Endodermal cell (in vitro differentiated cells): ENCODE measurements at regions not wholly inside any gene's neighbourhood (a gene's known extent, or its start where the extent isn't known, plus 50 kb on each side); places are given as distances from the start of the nearest gene placed in this dataset.

Source experiments
- DNase-seq: peaks from one replicate; pipeline ENCODE4 v3.0.0-alpha.2; 2017
- H3K27ac ChIP-seq: 2 replicates; pipeline ENCODE4 v1.5.1; 2013; ENCODE audit warnings: mild to moderate bottlenecking, low read depth, low read length, moderate library complexity
- H3K27me3 ChIP-seq: 2 replicates; pipeline ENCODE4 v1.6.1; 2013; ENCODE audit warnings: mild to moderate bottlenecking, low read length, moderate library complexity; ENCODE audit not compliant: insufficient read depth, control insufficient read depth, poor library complexity, severe bottlenecking
- H3K36me3 ChIP-seq: 2 replicates; pipeline ENCODE4 v1.7.0; 2013; ENCODE audit warnings: mild to moderate bottlenecking, low read length, moderate library complexity; ENCODE audit not compliant: control insufficient read depth, insufficient read depth
- H3K4me1 ChIP-seq: one replicate; pipeline ENCODE4 v1.7.0; 2013; ENCODE audit warnings: low read length; ENCODE audit not compliant: control insufficient read depth, insufficient read depth
- H3K4me3 ChIP-seq: 2 replicates; pipeline ENCODE4 v1.5.1; 2013; ENCODE audit warnings: mild to moderate bottlenecking, low read length, moderate library complexity
- H3K9ac ChIP-seq: 2 replicates; pipeline ENCODE4 v1.6.1; 2013; ENCODE audit warnings: mild to moderate bottlenecking, low read length, moderate library complexity; ENCODE audit not compliant: poor library complexity, severe bottlenecking; ENCODE audit errors: extremely low read depth
- H3K9me3 ChIP-seq: 2 replicates; pipeline ENCODE4 v1.6.1; 2013; ENCODE audit warnings: mild to moderate bottlenecking, low read length, moderate library complexity; ENCODE audit not compliant: control insufficient read depth
- H3K27ac Mint-ChIP-seq: 2 replicates; pipeline ENCODE4 v1.8.0; 2020; ENCODE audit warnings: mixed read lengths
- H3K27me3 Mint-ChIP-seq: 2 replicates; pipeline ENCODE4 v1.8.0; 2021; ENCODE audit warnings: mild to moderate bottlenecking, mixed read lengths; ENCODE audit not compliant: insufficient read depth
- H3K36me3 Mint-ChIP-seq: 2 replicates; pipeline ENCODE4 v1.8.0; 2020; ENCODE audit warnings: low read depth, mixed read lengths
- H3K4me1 Mint-ChIP-seq: 2 replicates; pipeline ENCODE4 v1.8.0; 2020; ENCODE audit warnings: mixed read lengths
- H3K4me3 Mint-ChIP-seq: 2 replicates; pipeline ENCODE4 v1.8.0; 2020; ENCODE audit warnings: mild to moderate bottlenecking, moderate library complexity, mixed read lengths
- H3K9me3 Mint-ChIP-seq: 2 replicates; pipeline ENCODE4 v1.8.0; 2020; ENCODE audit warnings: mild to moderate bottlenecking, mixed read lengths
- WGBS, 2 experiments: methylation state at CpG; one replicate each; pipeline versions ENCODE4 v1.1.5 to v1.1.7; 2013; ENCODE audit warnings: missing lambda C conversion rate in 2 of 2, mixed read lengths in 1 of 2; ENCODE audit not compliant: insufficient coverage in 1 of 2, insufficient read length in 1 of 2; 5-methylcytosine and 5-hydroxymethylcytosine counted together
- TF ChIP-seq, protein P1 (sequence below): fragments of 200-600 bp; sonication (generic); conservative IDR thresholded peaks from 2 replicates; pipeline ENCODE4 v1.5.0; 2021; ENCODE audit warnings: antibody characterized with exemption, mild to moderate bottlenecking

DNA sequence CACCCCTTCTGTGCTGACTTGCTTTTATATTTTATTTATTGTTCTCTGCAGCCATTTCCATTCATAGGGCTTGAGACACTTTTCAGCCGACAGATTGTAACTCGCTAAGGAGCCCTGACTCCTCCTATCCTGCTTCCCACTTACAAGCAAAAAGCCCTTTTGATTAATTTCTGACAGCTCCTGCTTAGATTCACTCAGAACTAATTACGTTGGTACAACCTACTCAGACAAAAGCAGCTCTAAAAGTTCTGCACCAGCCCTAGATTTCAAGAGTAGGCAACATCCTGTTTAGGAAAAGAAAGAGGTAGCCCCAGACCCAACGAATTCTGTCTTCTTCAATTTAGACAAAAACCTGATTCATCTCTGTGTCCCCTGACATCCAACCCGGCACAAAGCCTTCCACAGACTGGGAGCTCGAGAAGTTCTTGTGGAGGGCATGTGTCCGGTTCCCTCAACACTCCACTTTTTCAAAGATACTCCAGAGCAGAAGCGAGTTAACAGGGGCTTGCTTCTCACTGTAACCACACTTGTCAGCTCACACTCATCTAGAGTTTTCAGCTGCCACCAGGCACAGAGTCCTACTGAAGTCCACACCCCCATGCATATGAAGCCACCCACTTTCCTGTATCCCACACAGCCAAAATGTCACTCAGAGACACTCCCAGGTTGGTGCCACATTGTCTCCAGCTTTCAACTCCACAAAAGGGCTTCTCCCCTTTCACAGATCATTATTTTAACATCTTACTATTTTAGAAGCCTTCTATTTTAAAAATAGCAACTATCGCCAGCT is 113.6 kb upstream of the NFE2L3 start:
- H3K27me3 Mint-ChIP-seq = peaks cover 7% of the 10 kb centered on the region
- H3K9ac ChIP-seq = no peak overlapping the region
- H3K27ac Mint-ChIP-seq = no peak overlapping the region
- H3K4me3 Mint-ChIP-seq = no peak overlapping the region
- no peaks in the 10 kb centered on the region for H3K36me3 Mint-ChIP-seq
- DNase-seq = no peak
- peaks cover 3% of the 10 kb centered on the region for H3K9me3 Mint-ChIP-seq
- H3K27ac ChIP-seq = peak overlapping the region; percentile 38
- WGBS, 2 experiments = 86 to 92% methylated on average over 8 to 9 of the region's 9 CpGs
- H3K9me3 ChIP-seq = no peaks in the 10 kb centered on the region
- TF ChIP-seq, protein P1, sequence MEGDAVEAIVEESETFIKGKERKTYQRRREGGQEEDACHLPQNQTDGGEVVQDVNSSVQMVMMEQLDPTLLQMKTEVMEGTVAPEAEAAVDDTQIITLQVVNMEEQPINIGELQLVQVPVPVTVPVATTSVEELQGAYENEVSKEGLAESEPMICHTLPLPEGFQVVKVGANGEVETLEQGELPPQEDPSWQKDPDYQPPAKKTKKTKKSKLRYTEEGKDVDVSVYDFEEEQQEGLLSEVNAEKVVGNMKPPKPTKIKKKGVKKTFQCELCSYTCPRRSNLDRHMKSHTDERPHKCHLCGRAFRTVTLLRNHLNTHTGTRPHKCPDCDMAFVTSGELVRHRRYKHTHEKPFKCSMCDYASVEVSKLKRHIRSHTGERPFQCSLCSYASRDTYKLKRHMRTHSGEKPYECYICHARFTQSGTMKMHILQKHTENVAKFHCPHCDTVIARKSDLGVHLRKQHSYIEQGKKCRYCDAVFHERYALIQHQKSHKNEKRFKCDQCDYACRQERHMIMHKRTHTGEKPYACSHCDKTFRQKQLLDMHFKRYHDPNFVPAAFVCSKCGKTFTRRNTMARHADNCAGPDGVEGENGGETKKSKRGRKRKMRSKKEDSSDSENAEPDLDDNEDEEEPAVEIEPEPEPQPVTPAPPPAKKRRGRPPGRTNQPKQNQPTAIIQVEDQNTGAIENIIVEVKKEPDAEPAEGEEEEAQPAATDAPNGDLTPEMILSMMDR = no peak
- H3K36me3 ChIP-seq = no peaks in the 10 kb centered on the region
- H3K27me3 ChIP-seq = no peaks in the 10 kb centered on the region
- H3K4me3 ChIP-seq = no peak overlapping the region
- H3K4me1 Mint-ChIP-seq = no peaks in the 10 kb centered on the region
- no peaks in the 10 kb centered on the region for H3K4me1 ChIP-seq

DNA sequence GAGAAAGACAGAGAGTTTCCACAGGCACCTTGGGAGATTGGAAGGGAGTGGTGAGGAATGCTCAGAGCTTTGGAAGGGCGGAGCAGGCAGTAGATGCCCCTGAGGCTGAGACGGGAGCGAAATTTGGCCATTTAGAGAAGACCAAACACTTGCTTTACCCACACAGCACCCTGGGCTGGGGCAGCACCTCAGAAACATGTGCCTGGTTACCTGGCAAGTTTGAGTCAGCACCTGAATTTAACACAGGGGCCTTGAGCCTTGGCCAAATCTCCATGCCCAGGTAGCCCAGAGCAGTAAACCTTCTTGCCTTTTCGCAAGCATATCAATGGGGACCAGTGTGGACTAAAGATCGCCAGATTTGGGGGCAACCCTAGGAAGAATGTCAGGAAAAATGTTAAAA is 111.9 kb upstream of the NFE2L3 start:
- H3K9ac ChIP-seq = no peak overlapping the region
- H3K4me1 Mint-ChIP-seq = no peaks in the 10 kb centered on the region
- no peaks in the 10 kb centered on the region for H3K27me3 ChIP-seq
- no peaks in the 10 kb centered on the region for H3K9me3 ChIP-seq
- H3K9me3 Mint-ChIP-seq = peaks cover 3% of the 10 kb centered on the region
- H3K4me3 Mint-ChIP-seq = no peak overlapping the region
- H3K36me3 ChIP-seq = no peaks in the 10 kb centered on the region
- WGBS, 2 experiments = 93 to 100% methylated on average over 3 to 5 of the region's 5 CpGs
- peaks cover 9% of the 10 kb centered on the region for H3K27me3 Mint-ChIP-seq
- H3K36me3 Mint-ChIP-seq = no peaks in the 10 kb centered on the region
- no peak overlapping the region for H3K27ac ChIP-seq
- H3K27ac Mint-ChIP-seq = no peak overlapping the region
- no peak overlapping the region for H3K4me3 ChIP-seq
- no peaks in the 10 kb centered on the region for H3K4me1 ChIP-seq
- no peak for DNase-seq
- TF ChIP-seq, protein P1 = no peak

DNA sequence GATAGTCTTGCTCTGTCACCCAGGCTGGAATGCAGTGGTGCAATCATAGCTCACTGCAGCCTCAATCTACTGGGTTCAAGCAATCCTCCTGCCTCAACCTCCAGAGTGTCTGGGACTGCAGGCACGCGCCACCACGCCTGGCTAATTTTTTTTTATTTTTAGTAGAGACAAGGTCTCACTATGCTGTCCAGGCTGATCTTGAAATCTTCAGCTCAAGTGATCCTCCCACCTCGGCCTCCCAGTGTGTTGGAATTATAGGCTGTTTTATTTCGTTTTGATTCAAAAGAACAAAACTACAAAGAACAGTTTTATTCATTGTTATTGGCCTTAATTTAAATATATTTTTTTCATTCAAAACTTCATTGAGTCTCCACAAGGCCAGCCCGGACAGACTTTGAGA is 109.8 kb upstream of the NFE2L3 start:
- Mint-ChIP-seq H3K4me1 (no peaks in the 10 kb centered on the region), H3K4me3 (no peak overlapping the region), H3K36me3 (no peaks in the 10 kb centered on the region), H3K27ac (no peak overlapping the region), H3K27me3 (peaks cover 9% of the 10 kb centered on the region), H3K9me3 (no peaks in the 10 kb centered on the region)
- Histone ChIP-seq H3K27me3 (no peaks in the 10 kb centered on the region), H3K9me3 (no peaks in the 10 kb centered on the region), H3K27ac (no peak overlapping the region), H3K36me3 (no peaks in the 10 kb centered on the region), H3K4me3 (no peak overlapping the region), H3K4me1 (no peaks in the 10 kb centered on the region), H3K9ac (no peak overlapping the region)
- WGBS, 2 experiments = 92 to 97% methylated on average over 2 to 5 of the region's 6 CpGs
- TF ChIP-seq, protein P1 = no peak
- no peak for DNase-seq
